A549 (cell line): ENCODE measurements at regions not wholly inside any gene's neighbourhood (a gene's known extent, or its start where the extent isn't known, plus 50 kb on each side); places are given as distances from the start of the nearest gene placed in this dataset.

Source experiments
- ATAC-seq, 2 experiments: fragments of 200-7000 bp in 1 of 2; fragments of >200 bp in 1 of 2; cut with Nextera tagmentation in 1 of 2; cut with Tn5 transposase in 1 of 2; 3 replicates each; pipeline versions ENCODE4 v1.8.0 to v1.9.1; 2018 to 2020; ENCODE audit warnings: mild to moderate bottlenecking in 1 of 2, moderate library complexity in 1 of 2
- CTCF ChIA-PET: fragments of 300-600 bp; sonication (Branson Sonifier 250); formaldehyde crosslinking; extraction: SDS; loops from one replicate; lab custom pipeline; 2021; ENCODE audit warnings: antibody characterized with exemption, inconsistent platforms; lab: Yijun Ruan, JAX
- POLR2A ChIA-PET: fragments of 350-600 bp; formaldehyde crosslinking; extraction: SDS; loops from one replicate; lab custom pipeline; 2021; ENCODE audit warnings: antibody characterized with exemption, inconsistent platforms; lab: Yijun Ruan, JAX
- DNase-seq, 2 experiments: peaks; one replicate each; pipeline versions ENCODE4 v3.0.0 to v3.0.0-alpha.2; 2011 to 2016; ENCODE audit warnings: low read depth in 1 of 2, low spot score in 1 of 2
- FAIRE-seq: peaks from 2 replicates; lab custom pipeline; 2011; peaks lifted over from hg19 to GRCh38; lab: Jason Lieb, UNC
- H3K27ac ChIP-seq, 2 experiments: fragments of >200 bp; sonication (Bioruptor Twin); formaldehyde crosslinking; 3 replicates each; pipeline ENCODE4 v1.5.1; 2016 to 2017
- H3K4me1 ChIP-seq: fragments of >200 bp; sonication (Bioruptor Twin); formaldehyde crosslinking; 3 replicates; pipeline ENCODE4 v1.6.1; 2016
- H3K4me2 ChIP-seq: fragments of >200 bp; sonication (Bioruptor Twin); formaldehyde crosslinking; 3 replicates; pipeline ENCODE4 v1.6.1; 2016
- H3K4me3 ChIP-seq: fragments of >200 bp; sonication (Bioruptor Twin); formaldehyde crosslinking; 3 replicates; pipeline ENCODE4 v1.5.1; 2016
- H3K9me3 ChIP-seq: fragments of >200 bp; sonication (Bioruptor Twin); formaldehyde crosslinking; 3 replicates; pipeline ENCODE4 v1.6.1; 2016
- BHLHE40 ChIP-seq: IDR thresholded peaks from 2 replicates; pipeline ENCODE4 v1.6.1; 2012; ENCODE audit warnings: low read depth, low read length, inconsistent platforms
- CHD4 ChIP-seq: fragments of 200-600 bp; sonication (generic); IDR thresholded peaks from 2 replicates; pipeline ENCODE4 v1.6.1; 2016; ENCODE audit warnings: antibody characterized with exemption, mild to moderate bottlenecking, borderline replicate concordance
- ESRRA ChIP-seq: fragments of 150-350 bp; IDR thresholded peaks from 2 replicates; pipeline ENCODE4 v1.6.1; 2014; ENCODE audit warnings: mild to moderate bottlenecking, low read length, borderline replicate concordance
- FOSL2 ChIP-seq, 2 experiments: fragments of 450-650 bp in 1 of 2; fragments of >200 bp in 1 of 2; sonication (Bioruptor Twin) in 1 of 2; formaldehyde crosslinking; IDR thresholded peaks; 2 replicates each; pipeline versions ENCODE4 v1.5.0 to v1.6.1; 2016 to 2020; ENCODE audit warnings: mild to moderate bottlenecking in 1 of 2, moderate library complexity in 1 of 2
- HEYL ChIP-seq: fragments of 250-450 bp; sonication (Bioruptor Pico); IDR thresholded peaks from 2 replicates; pipeline ENCODE4 v1.8.0; 2021; ENCODE audit warnings: mild to moderate bottlenecking, moderate library complexity
- JUN ChIP-seq, 2 experiments: fragments of >200 bp; sonication (Bioruptor Twin); formaldehyde crosslinking; IDR thresholded peaks; 2 replicates in 1 of 2; 3 replicates in 1 of 2; pipeline ENCODE4 v1.6.1; 2016 to 2017
- MYC ChIP-seq: IDR thresholded peaks from 2 replicates; pipeline ENCODE4 v1.6.1; 2012; ENCODE audit warnings: mild to moderate bottlenecking, inconsistent platforms, low read length, improper control_type of control experiment, borderline replicate concordance
- POLR2A ChIP-seq: IDR thresholded peaks from 2 replicates; pipeline ENCODE4 v1.6.1; 2012; ENCODE audit warnings: mild to moderate bottlenecking, low read length
- RAD21 ChIP-seq, 2 experiments: fragments of >200 bp in 1 of 2; sonication (Bioruptor Twin) in 1 of 2; formaldehyde crosslinking in 1 of 2; IDR thresholded peaks in 1 of 2; conservative IDR thresholded peaks in 1 of 2; 2 replicates in 1 of 2; 3 replicates in 1 of 2; pipeline ENCODE4 v1.6.1; 2012 to 2018; ENCODE audit warnings: inconsistent platforms in 1 of 2
- RCOR1 ChIP-seq: fragments of 150-350 bp; IDR thresholded peaks from 2 replicates; pipeline ENCODE4 v1.6.1; 2014; ENCODE audit warnings: antibody characterized with exemption, low read length, low read depth
- RNF2 ChIP-seq: fragments of 200-600 bp; sonication (generic); IDR thresholded peaks from 2 replicates; pipeline ENCODE4 v1.6.1; 2016; ENCODE audit warnings: low read depth, mild to moderate bottlenecking, antibody characterized with exemption, moderate library complexity, borderline replicate concordance
- SMC3 ChIP-seq: fragments of >200 bp; sonication (Bioruptor Twin); formaldehyde crosslinking; IDR thresholded peaks from 3 replicates; pipeline ENCODE4 v1.6.1; 2018; ENCODE audit warnings: inconsistent platforms
- ZFP36 ChIP-seq: fragments of 450-650 bp; IDR thresholded peaks from 2 replicates; pipeline ENCODE4 v1.6.1; 2014; ENCODE audit warnings: borderline replicate concordance; ENCODE audit not compliant: partially characterized antibody
- WGBS: methylation state at CpG from one replicate; pipeline ENCODE4 v1.1.6; 2017; ENCODE audit errors: missing lambda C conversion rate; 5-methylcytosine and 5-hydroxymethylcytosine counted together
- TF ChIP-seq, protein P1 (sequence below): fragments of 250-450 bp; sonication (Bioruptor Pico); IDR thresholded peaks from 2 replicates; pipeline ENCODE4 v1.5.0; 2020; ENCODE audit warnings: low read depth, mild to moderate bottlenecking, moderate library complexity
- TF ChIP-seq, protein P2 (sequence below): IDR thresholded peaks from 2 replicates; pipeline ENCODE4 v1.6.1; 2012; ENCODE audit warnings: low read depth, borderline replicate concordance
- TF ChIP-seq, protein P3 (sequence below): IDR thresholded peaks from 2 replicates; pipeline ENCODE4 v1.6.1; 2012
- TF ChIP-seq, protein P4 (sequence below): fragments of 200-600 bp; sonication (generic); IDR thresholded peaks from 2 replicates; pipeline ENCODE4 v1.6.1; 2016; ENCODE audit warnings: antibody characterized with exemption, mild to moderate bottlenecking, moderate library complexity
- TF ChIP-seq, protein P5 (sequence below): fragments of 150-350 bp; IDR thresholded peaks from 2 replicates; pipeline ENCODE4 v1.6.1; 2014; ENCODE audit warnings: low read depth, mild to moderate bottlenecking, low read length
- TF ChIP-seq, protein P6 (sequence below): fragments of 250-450 bp; sonication (Bioruptor Pico); IDR thresholded peaks from 2 replicates; pipeline ENCODE4 v1.5.0; 2021; ENCODE audit warnings: mild to moderate bottlenecking, moderate library complexity, borderline replicate concordance

DNA sequence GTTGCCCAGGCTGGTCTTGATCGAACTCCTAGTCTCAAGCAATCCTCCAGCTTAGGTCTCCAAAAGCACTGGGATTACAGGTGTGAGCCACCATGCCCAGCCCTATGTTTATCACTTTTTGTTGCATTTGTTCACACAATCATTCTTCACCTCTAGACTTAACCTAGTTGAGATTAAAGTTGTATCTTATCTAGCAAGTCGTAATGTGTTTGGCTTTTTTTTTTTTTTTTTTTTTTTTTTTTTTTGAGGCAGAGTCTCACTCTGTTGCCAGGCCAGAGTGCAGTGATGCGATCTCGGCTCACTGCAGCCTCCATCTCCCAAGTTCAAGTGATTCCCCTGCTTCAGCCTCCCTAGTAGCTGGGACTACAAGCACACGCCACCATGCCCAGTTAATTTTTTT, 90.2 kb upstream of the C9orf72 start:
- ChIA-PET CTCF (no interaction called here), POLR2A (no interaction called here)
- H3K4me3 ChIP-seq: no peak overlapping the region
- H3K9me3 ChIP-seq: no peaks in the 10 kb centered on the region
- DNase-seq: no peak
- H3K4me1 ChIP-seq: no peaks in the 10 kb centered on the region
- H3K27ac ChIP-seq: no peak overlapping the region
- 5% methylated on average over 5 of the region's 5 CpGs for WGBS
- H3K4me2 ChIP-seq: no peak overlapping the region
- TF ChIP-seq, protein P1, sequence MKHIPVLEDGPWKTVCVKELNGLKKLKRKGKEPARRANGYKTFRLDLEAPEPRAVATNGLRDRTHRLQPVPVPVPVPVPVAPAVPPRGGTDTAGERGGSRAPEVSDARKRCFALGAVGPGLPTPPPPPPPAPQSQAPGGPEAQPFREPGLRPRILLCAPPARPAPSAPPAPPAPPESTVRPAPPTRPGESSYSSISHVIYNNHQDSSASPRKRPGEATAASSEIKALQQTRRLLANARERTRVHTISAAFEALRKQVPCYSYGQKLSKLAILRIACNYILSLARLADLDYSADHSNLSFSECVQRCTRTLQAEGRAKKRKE (CRISPR knock-in tag): no peak
- TF ChIP-seq, protein P2, sequence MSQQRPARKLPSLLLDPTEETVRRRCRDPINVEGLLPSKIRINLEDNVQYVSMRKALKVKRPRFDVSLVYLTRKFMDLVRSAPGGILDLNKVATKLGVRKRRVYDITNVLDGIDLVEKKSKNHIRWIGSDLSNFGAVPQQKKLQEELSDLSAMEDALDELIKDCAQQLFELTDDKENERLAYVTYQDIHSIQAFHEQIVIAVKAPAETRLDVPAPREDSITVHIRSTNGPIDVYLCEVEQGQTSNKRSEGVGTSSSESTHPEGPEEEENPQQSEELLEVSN: no peak
- TF ChIP-seq ZFP36: no peak
- no peak for TF ChIP-seq BHLHE40
- no peak for TF ChIP-seq ESRRA
- no peak for TF ChIP-seq RAD21 (conservative IDR thresholded peaks at IDR 0.05 in 1 of 2, IDR thresholded peaks at IDR 0.05 in 1 of 2)
- TF ChIP-seq MYC: no peak
- TF ChIP-seq SMC3: no peak
- TF ChIP-seq HEYL (CRISPR knock-in tag): no peak
- no peak for TF ChIP-seq CHD4
- TF ChIP-seq, protein P3, sequence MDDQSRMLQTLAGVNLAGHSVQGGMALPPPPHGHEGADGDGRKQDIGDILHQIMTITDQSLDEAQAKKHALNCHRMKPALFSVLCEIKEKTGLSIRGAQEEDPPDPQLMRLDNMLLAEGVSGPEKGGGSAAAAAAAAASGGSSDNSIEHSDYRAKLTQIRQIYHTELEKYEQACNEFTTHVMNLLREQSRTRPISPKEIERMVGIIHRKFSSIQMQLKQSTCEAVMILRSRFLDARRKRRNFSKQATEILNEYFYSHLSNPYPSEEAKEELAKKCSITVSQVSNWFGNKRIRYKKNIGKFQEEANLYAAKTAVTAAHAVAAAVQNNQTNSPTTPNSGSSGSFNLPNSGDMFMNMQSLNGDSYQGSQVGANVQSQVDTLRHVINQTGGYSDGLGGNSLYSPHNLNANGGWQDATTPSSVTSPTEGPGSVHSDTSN: no peak
- no peak for TF ChIP-seq RNF2
- TF ChIP-seq FOSL2 (IDR thresholded peaks at IDR 0.05): no peak
- no peak for TF ChIP-seq FOSL2 (CRISPR knock-in tag; IDR thresholded peaks at IDR 0.05)
- TF ChIP-seq, protein P4, sequence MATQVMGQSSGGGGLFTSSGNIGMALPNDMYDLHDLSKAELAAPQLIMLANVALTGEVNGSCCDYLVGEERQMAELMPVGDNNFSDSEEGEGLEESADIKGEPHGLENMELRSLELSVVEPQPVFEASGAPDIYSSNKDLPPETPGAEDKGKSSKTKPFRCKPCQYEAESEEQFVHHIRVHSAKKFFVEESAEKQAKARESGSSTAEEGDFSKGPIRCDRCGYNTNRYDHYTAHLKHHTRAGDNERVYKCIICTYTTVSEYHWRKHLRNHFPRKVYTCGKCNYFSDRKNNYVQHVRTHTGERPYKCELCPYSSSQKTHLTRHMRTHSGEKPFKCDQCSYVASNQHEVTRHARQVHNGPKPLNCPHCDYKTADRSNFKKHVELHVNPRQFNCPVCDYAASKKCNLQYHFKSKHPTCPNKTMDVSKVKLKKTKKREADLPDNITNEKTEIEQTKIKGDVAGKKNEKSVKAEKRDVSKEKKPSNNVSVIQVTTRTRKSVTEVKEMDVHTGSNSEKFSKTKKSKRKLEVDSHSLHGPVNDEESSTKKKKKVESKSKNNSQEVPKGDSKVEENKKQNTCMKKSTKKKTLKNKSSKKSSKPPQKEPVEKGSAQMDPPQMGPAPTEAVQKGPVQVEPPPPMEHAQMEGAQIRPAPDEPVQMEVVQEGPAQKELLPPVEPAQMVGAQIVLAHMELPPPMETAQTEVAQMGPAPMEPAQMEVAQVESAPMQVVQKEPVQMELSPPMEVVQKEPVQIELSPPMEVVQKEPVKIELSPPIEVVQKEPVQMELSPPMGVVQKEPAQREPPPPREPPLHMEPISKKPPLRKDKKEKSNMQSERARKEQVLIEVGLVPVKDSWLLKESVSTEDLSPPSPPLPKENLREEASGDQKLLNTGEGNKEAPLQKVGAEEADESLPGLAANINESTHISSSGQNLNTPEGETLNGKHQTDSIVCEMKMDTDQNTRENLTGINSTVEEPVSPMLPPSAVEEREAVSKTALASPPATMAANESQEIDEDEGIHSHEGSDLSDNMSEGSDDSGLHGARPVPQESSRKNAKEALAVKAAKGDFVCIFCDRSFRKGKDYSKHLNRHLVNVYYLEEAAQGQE: no peak
- no peak for TF ChIP-seq RCOR1
- TF ChIP-seq POLR2A: no peak
- TF ChIP-seq, protein P5, sequence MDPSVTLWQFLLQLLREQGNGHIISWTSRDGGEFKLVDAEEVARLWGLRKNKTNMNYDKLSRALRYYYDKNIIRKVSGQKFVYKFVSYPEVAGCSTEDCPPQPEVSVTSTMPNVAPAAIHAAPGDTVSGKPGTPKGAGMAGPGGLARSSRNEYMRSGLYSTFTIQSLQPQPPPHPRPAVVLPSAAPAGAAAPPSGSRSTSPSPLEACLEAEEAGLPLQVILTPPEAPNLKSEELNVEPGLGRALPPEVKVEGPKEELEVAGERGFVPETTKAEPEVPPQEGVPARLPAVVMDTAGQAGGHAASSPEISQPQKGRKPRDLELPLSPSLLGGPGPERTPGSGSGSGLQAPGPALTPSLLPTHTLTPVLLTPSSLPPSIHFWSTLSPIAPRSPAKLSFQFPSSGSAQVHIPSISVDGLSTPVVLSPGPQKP: no peak
- TF ChIP-seq JUN (IDR thresholded peaks at IDR 0.05): no peak
- TF ChIP-seq, protein P6, sequence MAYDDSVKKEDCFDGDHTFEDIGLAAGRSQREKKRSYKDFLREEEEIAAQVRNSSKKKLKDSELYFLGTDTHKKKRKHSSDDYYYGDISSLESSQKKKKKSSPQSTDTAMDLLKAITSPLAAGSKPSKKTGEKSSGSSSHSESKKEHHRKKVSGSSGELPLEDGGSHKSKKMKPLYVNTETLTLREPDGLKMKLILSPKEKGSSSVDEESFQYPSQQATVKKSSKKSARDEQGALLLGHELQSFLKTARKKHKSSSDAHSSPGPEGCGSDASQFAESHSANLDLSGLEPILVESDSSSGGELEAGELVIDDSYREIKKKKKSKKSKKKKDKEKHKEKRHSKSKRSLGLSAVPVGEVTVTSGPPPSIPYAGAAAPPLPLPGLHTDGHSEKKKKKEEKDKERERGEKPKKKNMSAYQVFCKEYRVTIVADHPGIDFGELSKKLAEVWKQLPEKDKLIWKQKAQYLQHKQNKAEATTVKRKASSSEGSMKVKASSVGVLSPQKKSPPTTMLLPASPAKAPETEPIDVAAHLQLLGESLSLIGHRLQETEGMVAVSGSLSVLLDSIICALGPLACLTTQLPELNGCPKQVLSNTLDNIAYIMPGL: no peak
- no peak for FAIRE-seq
- ATAC-seq: no peak
